ENCODE measurements at regions not wholly inside any gene's neighbourhood (a gene's known extent, or its start where the extent isn't known, plus 50 kb on each side); places are given as distances from the start of the nearest gene placed in this dataset.

- ATAC-seq (ENCODE audit: low read depth), result no peak
- no peak for TF ChIP-seq CTCF (IDR thresholded peaks at IDR 0.05; ENCODE audit: poor library complexity, severe bottlenecking)
Observed at GRCh38 chrX:44447214-44447613, 95.4 kb downstream of the FUNDC1 start.

DNA sequence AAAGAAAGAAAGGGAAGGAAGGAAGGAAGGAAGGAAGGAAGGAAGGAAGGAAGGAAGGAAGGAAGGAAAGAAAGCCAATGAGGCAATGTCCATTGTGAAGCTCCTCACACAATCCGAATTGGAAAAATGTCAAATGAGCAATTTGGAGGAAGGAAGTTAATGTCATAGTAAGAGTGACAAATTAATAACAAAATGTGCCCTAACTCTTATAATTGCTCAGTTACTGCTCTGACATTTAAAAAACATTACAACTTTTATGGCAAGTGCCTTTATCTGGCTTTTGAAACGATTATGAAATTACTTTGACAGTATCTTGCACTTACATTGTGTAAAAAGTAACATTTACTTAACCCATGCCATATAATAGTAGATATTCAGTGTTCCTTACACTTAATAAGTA lies 96.5 kb upstream of the EFHC2 start:
- ATAC-seq (ENCODE audit: low read depth) (no peak), DNase-seq (ENCODE audit: low spot score) (no peak)
- TF ChIP-seq CTCF (IDR thresholded peaks at IDR 0.05; ENCODE audit: poor library complexity, severe bottlenecking), result no peak
- Histone ChIP-seq H3K27me3 (ENCODE audit: insufficient read depth, poor library complexity, severe bottlenecking) (no peaks in the 10 kb centered on the region), H3K4me3 (ENCODE audit: severe bottlenecking) (no peak overlapping the region), H3K27ac (ENCODE audit: poor library complexity, severe bottlenecking) (no peak overlapping the region), H3K36me3 (ENCODE audit: low read depth) (no peaks in the 10 kb centered on the region), H3K4me1 (ENCODE audit: insufficient read depth, poor library complexity, severe bottlenecking) (no peaks in the 10 kb centered on the region), H3K9me3 (ENCODE audit: severe bottlenecking) (no peaks in the 10 kb centered on the region)

More at GRCh38 chrX:44447214-44447613, 95.4 kb downstream of the FUNDC1 start:
- H3K27ac ChIP-seq (ENCODE audit: poor library complexity, severe bottlenecking), result no peak overlapping the region
- DNase-seq (ENCODE audit: low spot score), result no peak
- H3K4me1 ChIP-seq (ENCODE audit: insufficient read depth, poor library complexity, severe bottlenecking), result peaks cover 7% of the 10 kb centered on the region
- no peaks in the 10 kb centered on the region for H3K36me3 ChIP-seq (ENCODE audit: low read depth)
- no peaks in the 10 kb centered on the region for H3K27me3 ChIP-seq (ENCODE audit: insufficient read depth, poor library complexity, severe bottlenecking)
- no peak overlapping the region for H3K4me3 ChIP-seq (ENCODE audit: severe bottlenecking)
- H3K9me3 ChIP-seq (ENCODE audit: severe bottlenecking), result no peaks in the 10 kb centered on the region

GRCh38 chrX:44439242-44439794 lies 95.8 kb upstream of the EFHC2 start:
- Histone ChIP-seq H3K9me3 (ENCODE audit: severe bottlenecking) (no peaks in the 10 kb centered on the region), H3K4me3 (ENCODE audit: severe bottlenecking) (no peak overlapping the region), H3K36me3 (ENCODE audit: low read depth) (no peaks in the 10 kb centered on the region), H3K4me1 (ENCODE audit: insufficient read depth, poor library complexity, severe bottlenecking) (no peaks in the 10 kb centered on the region), H3K27me3 (ENCODE audit: insufficient read depth, poor library complexity, severe bottlenecking) (no peaks in the 10 kb centered on the region), H3K27ac (ENCODE audit: poor library complexity, severe bottlenecking) (no peak overlapping the region)
- DNase-seq (ENCODE audit: low spot score), result no peak
- no peak for ATAC-seq (ENCODE audit: low read depth)
- no peak for TF ChIP-seq CTCF (IDR thresholded peaks at IDR 0.05; ENCODE audit: poor library complexity, severe bottlenecking)

DNA sequence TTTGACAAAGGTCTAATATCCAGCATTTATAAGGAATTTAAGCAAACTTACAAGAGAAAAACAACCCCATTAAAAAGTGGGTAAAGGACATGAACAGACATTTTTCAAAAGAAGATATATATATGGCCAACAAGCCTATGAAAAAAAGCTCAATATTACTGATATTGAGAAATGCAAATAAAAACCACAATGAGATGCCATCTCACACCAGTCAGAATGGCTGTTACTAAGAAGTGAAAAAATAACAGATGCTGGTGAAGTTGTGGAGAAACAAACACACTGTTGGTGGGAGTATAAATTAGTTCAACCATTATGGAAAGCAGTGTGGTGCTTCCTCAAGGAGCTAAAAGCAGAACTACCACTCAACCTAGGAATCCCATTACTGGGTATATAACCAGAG lies 91.6 kb upstream of the EFHC2 start:
- no peak for ATAC-seq (ENCODE audit: low read depth)
- Histone ChIP-seq H3K4me3 (ENCODE audit: severe bottlenecking) (no peak overlapping the region), H3K27ac (ENCODE audit: poor library complexity, severe bottlenecking) (no peak overlapping the region), H3K27me3 (ENCODE audit: insufficient read depth, poor library complexity, severe bottlenecking) (no peaks in the 10 kb centered on the region), H3K9me3 (ENCODE audit: severe bottlenecking) (no peaks in the 10 kb centered on the region), H3K4me1 (ENCODE audit: insufficient read depth, poor library complexity, severe bottlenecking) (peaks cover 4% of the 10 kb centered on the region), H3K36me3 (ENCODE audit: low read depth) (no peaks in the 10 kb centered on the region)
- no peak for DNase-seq (ENCODE audit: low spot score)
- TF ChIP-seq CTCF (IDR thresholded peaks at IDR 0.05; ENCODE audit: poor library complexity, severe bottlenecking), result no peak

DNA sequence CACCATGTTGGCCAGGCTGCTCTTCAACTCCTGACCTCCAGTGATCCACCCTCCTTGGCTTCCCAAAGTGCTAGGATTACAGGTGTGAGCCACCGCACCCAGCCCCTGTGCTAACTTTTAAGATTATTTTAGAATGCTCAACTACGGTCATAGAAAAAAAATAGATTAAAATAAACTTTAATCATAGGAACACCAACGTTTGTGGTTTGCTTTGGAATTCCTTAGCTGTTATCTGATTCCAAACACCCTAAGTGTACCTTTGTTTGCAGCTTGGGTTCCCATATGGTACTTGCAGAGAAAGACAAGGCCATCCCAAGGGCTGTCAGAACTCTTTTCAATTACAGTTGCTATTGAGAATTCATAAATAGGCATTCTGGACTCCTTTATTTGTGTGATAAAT lies 90.1 kb upstream of the EFHC2 start:
- H3K4me3 ChIP-seq (ENCODE audit: severe bottlenecking), result no peak overlapping the region
- ATAC-seq (ENCODE audit: low read depth) (no peak), DNase-seq (ENCODE audit: low spot score) (no peak)
- no peaks in the 10 kb centered on the region for H3K27me3 ChIP-seq (ENCODE audit: insufficient read depth, poor library complexity, severe bottlenecking)
- H3K27ac ChIP-seq (ENCODE audit: poor library complexity, severe bottlenecking), result no peak overlapping the region
- TF ChIP-seq CTCF (IDR thresholded peaks at IDR 0.05; ENCODE audit: poor library complexity, severe bottlenecking), result no peak
- no peaks in the 10 kb centered on the region for H3K9me3 ChIP-seq (ENCODE audit: severe bottlenecking)
- H3K4me1 ChIP-seq (ENCODE audit: insufficient read depth, poor library complexity, severe bottlenecking), result peaks cover 12% of the 10 kb centered on the region
- H3K36me3 ChIP-seq (ENCODE audit: low read depth), result no peaks in the 10 kb centered on the region

All from RWPE2 (cell line).